HG03139 (cell line): ENCODE measurements at regions not wholly inside any gene's neighbourhood (a gene's known extent, or its start where the extent isn't known, plus 50 kb on each side); places are given as distances from the start of the nearest gene placed in this dataset.
"Not testable (repeated sequence)": the region's sequence is repeated elsewhere in the genome, so short reads cannot be mapped to it uniquely, and the experiment has no call there.

Experiments used
- ATAC-seq: cut with Tn5 transposase; IDR thresholded peaks from one replicate; pipeline ENCODE4 v1.9.1; 2021; ENCODE audit not compliant: unreplicated experiment

DNA sequence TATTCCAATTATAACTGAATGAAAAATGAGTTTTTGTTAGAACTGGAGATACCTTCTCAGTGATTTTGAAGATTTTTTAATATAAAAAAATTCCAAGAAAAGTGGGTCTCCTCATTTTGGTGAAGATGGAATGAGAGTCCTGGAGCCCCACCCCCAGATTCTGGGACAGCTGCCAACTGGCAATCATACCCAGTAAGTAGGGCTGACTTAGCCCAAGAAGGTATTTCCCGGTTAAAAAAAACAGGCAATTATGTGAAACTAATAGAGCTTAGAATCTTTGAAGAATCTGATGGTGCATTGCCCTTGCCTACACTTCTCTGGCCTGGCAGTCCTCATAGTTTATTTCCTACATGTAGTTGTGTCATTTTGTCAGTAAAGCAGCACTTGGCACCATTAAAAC lies 52.8 kb upstream of the VWDE start:
- no peak for ATAC-seq

DNA sequence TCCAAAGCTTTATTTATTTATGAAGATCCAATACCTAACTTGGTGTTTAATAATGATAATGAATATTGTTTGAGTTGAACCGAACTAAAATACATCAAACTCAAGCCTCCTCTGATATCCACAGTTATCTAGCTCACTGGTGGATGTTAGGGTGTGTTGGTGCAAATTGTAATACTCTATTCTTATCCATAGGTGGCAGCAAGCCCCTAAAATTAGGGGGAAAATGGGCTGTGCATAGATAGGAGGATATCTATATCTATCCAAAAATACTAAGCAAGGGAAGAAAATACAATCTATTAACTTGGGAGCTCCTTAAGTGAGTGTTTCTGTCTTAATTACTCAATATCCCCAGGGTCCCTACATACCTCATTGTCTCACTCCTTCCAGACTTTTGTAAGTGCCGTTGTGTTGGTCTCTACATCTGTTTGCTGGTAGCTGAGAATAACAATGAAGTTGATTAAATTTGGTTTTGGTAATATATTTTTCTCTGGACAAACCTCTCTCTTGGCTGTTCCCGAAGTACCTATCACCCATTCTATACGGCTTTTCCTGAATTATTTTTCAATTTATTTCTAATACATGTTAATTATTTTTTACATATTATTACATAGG lies 55.0 kb upstream of the VWDE start:
- peak; percentile 97 for ATAC-seq

- no peak for ATAC-seq
These were observed 64.2 kb upstream of the VWDE start for GRCh38 chr7:12467837-12468236.

GRCh38 chr7:12469568-12469967 lies 65.9 kb upstream of the VWDE start:
- ATAC-seq = no peak

- no peak for ATAC-seq
These were observed 67.3 kb upstream of the VWDE start for GRCh38 chr7:12470930-12471329.

DNA sequence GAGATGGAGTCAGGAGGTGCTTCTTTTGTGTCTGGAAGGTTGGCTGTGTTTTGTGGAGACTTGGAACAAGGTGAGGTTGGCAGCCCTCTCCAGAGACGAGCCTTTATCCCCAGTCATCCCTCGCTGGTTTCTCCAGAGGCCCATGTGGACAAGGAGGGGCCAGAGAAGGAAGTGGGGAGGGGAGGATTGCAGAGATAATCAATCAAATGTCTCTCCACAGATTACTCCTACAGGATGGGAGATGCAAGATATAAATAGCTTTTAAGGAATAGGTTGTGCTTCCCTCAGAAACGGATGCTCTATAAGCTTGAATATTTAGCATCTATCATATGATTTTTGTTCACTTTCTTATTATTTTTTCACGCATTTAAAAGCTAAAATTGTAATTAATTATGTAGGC lies 70.4 kb upstream of the VWDE start:
- no peak for ATAC-seq

DNA sequence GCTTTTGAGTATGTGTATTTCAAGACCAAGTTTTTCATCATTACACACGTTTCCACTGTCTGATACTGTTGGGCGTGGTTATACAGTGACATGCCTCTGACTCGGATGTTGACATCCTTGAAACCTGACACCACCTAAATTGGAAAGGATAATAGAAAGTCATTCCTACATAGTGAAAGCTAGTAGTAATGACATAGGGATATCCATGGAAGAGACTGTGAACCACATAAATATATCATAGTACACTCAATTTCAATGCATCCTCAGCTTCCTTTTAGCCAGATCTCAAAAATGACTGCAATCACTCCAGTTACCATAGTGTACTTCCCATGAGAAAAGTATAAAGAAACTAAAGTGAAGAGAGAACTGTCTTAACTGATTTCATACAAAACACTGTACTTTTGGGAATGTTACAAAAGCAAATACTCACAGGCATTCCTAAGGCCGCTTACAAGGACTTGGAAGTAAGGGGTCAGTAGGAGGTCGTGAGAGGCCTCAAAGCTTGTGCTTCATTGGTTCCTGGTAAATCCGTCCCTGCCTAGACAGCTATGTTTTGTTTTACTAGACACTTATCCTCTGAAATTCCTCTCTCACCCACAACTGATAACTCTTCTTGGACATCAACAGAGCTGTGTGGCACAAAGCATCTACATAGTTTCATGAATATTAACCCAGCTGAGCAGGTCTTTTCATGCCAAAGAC lies 71.8 kb upstream of the VWDE start:
- no peak for ATAC-seq

GRCh38 chr7:12477620-12478019 lies 74.0 kb upstream of the VWDE start:
- no peak for ATAC-seq

- peak; percentile 78 for ATAC-seq
These were observed 78.1 kb upstream of the VWDE start for GRCh38 chr7:12481722-12482121.

GRCh38 chr7:12485845-12486244 lies 82.2 kb upstream of the VWDE start:
- ATAC-seq = no peak

DNA sequence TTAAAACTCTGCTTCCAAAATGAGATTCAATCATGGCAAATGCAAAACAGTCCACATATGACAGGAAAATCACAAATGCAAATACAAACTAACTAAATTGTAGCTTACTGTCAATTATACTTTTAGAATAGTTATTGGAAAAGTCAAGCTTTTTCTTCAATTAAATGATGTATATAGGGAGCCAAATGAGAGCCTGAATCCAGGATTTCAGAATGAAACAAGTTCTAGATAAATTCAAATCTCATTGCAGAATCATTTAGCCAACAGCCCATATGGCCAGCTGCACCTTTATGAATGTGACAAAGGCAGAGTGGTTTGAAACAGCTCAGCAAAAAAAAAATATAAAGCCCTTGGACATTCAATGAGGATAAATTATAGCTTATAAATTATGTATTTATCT lies 82.2 kb upstream of the SCIN start:
- ATAC-seq = no peak

GRCh38 chr7:12490107-12490688 lies 80.3 kb upstream of the SCIN start:
- ATAC-seq = no peak

DNA sequence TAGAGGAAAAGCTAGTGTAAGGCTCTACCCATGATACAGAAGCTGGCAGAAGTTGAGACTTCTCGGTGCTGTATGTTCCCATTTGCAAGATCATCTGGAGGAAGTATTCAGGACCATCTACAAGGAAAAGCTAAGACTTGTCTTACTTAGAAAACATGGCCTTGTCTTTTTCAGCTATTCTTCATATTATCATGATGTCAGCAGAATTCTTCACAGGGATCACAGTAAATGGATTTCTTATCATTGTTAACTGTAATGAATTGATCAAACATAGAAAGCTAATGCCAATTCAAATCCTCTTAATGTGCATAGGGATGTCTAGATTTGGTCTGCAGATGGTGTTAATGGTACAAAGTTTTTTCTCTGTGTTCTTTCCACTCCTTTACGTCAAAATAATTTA lies 79.6 kb upstream of the SCIN start:
- no peak for ATAC-seq

- ATAC-seq = no peak
These were observed 79.0 kb upstream of the SCIN start for GRCh38 chr7:12491526-12491925.

- ATAC-seq = no peak
These were observed 77.1 kb upstream of the SCIN start for GRCh38 chr7:12493407-12493806.

DNA sequence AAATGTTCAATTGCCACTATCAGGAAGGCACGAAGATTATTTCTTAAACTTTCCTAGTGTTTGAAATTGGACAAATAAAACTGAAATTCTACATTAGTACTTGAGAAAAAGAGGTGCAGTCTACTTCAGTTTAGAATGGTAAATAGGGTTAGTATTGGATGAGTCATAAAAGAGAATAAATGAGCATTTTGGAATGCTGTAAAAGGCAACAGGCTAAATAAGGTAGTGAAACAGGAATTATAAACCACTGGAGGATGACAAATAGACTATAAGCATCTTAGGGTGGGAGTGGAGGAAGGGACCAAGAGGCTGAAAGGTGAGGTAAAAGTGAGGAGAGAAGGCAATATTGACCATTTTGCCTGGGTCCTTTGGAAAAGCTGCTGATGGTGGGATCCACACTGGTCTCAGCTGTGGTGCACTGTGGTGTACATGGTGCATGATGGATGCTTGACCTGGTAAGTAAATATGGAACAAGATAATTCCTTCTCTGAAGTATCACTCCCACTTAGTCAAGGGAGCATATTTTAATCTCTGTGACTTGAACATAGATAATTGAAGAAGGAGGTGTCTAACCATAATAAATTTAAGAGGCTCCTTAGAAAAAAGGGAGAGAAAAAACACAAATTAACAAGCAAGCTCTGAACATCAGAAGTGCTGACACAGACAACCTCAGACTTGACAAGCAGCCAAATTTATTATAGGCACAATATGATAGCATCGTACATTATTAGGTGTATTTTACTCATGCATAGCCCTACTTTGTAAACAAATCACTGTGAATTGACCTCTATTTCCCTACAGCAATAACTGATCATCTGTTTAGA lies 76.4 kb upstream of the SCIN start:
- no peak for ATAC-seq

DNA sequence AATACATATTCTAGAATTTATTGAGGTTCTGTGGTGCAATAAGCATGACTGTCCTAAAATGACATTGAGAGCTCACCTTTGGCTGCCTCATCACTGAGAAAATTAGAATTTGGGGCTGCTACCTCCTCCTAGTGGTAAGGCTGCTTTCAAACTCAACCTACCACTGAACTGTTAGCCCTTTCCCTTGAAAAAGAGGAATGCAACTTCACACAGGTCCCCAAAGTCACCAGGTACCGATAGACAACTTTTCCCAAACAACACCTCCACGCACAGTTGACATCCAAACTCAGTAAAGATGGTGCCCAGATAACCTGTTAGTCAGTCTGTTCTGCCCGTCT lies 75.9 kb upstream of the SCIN start:
- ATAC-seq = no peak

DNA sequence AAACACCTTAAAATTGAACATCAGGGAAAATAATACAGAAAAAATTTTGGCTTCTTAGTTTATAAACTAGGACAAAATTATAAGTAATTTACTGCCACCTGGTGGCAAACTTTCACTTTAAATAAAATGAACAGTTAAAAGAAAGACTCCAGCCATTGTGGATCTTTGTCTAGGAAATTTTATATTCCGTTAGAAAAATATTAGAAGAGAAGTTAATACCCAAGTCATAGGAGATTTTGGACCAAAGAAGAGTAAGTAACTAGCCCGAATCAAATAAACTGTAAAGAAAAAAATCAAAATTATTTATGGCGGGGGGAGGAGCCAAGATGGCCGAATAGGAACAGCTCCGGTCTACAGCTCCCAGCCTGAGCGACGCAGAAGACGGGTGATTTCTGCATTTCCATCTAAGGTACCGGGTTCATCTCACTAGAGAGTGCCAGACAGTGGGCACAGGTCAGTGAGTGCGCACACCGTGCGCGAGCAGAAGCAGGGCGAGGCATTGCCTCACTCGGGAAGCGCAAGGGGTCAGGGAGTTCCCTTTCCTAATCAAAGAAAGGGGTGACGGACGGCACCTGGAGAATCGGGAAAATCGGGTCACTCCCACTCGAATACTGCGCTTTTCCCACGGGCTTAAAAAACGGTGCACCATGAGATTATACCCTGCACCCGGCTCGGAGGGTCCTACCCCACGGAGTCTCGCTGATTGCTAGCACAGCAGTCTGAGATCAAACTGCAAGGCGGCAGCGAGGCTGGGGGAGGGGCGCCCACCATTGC lies 73.4 kb upstream of the SCIN start:
- ATAC-seq = not testable (repeated sequence)

- ATAC-seq = no peak
These were observed 66.4 kb upstream of the SCIN start for GRCh38 chr7:12504149-12504548.

DNA sequence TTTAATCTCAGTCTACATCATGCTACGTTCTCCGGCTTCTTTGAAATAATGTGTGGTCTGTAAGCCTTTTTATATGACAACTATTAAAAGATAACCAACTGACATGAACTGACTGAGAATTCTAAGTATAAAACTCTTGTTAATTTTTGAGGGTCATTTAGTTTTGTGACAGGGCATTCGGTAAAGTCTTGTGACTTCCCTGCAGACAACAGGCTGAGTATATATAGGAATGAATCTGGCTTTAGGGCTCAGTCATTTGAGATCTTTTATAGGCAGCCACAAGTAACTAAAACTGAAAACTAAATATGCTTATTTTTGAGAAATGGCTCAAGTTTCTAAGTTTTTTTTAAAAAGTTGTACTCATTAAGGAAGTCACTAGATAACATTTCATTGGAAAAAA lies 62.5 kb upstream of the SCIN start:
- ATAC-seq = no peak

DNA sequence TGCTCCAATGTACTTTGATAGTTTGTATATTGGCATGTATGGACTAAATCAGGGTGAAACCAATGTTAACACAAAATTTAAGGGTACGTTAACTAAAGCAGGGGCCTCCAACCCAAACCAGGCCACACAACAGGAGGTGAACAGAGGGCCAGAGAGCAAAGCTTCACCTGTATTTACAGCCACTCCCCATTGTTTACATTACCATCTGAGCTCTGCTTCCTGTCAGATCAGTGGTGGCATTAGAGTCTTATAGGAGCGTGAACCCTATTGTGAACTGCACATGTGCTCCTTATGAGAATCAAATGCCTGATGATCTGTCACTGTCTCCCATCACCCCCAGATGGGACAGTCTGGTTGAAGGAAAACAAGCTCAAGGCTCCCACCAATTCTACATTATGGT lies 62.0 kb upstream of the SCIN start:
- ATAC-seq = no peak
